Endothelial cell (in vitro differentiated cells): ENCODE measurements at regions not wholly inside any gene's neighbourhood (a gene's known extent, or its start where the extent isn't known, plus 50 kb on each side); places are given as distances from the start of the nearest gene placed in this dataset.

Source experiments
- DNase-seq: peaks from one replicate; pipeline ENCODE4 v3.0.0; 2021; ENCODE audit warnings: low spot score
- H3K27ac Mint-ChIP-seq: one replicate; pipeline ENCODE4 v1.8.0; 2021; ENCODE audit warnings: mixed read lengths, inconsistent platforms; ENCODE audit not compliant: unreplicated experiment
- H3K27me3 Mint-ChIP-seq: one replicate; pipeline ENCODE4 v1.8.0; 2021; ENCODE audit warnings: mild to moderate bottlenecking, moderate library complexity, mixed read lengths, inconsistent platforms; ENCODE audit not compliant: unreplicated experiment
- H3K36me3 Mint-ChIP-seq: one replicate; pipeline ENCODE4 v1.8.0; 2021; ENCODE audit warnings: mild to moderate bottlenecking, low read depth, mixed read lengths, inconsistent platforms; ENCODE audit not compliant: unreplicated experiment
- H3K4me1 Mint-ChIP-seq: one replicate; pipeline ENCODE4 v1.8.0; 2021; ENCODE audit warnings: mild to moderate bottlenecking, mixed read lengths, inconsistent platforms; ENCODE audit not compliant: unreplicated experiment
- H3K4me3 Mint-ChIP-seq: one replicate; pipeline ENCODE4 v1.8.0; 2021; ENCODE audit warnings: mild to moderate bottlenecking, mixed read lengths, inconsistent platforms; ENCODE audit not compliant: unreplicated experiment
- H3K9me3 Mint-ChIP-seq: one replicate; pipeline ENCODE4 v1.8.0; 2021; ENCODE audit warnings: mixed read lengths, inconsistent platforms; ENCODE audit not compliant: unreplicated experiment
- CTCF ChIP-seq: fragments of 200-600 bp; sonication (generic); IDR thresholded peaks from one replicate; pipeline ENCODE4 v1.5.0; 2021; ENCODE audit warnings: antibody characterized with exemption; ENCODE audit not compliant: unreplicated experiment

GRCh38 chr6:68468244-68468884, 166.7 kb upstream of the ADGRB3 start:
- no peak overlapping the region for H3K4me3 Mint-ChIP-seq
- H3K4me1 Mint-ChIP-seq: no peaks in the 10 kb centered on the region
- peak; percentile 45 for TF ChIP-seq CTCF
- DNase-seq: peak; percentile 32
- no peaks in the 10 kb centered on the region for H3K9me3 Mint-ChIP-seq
- H3K36me3 Mint-ChIP-seq: no peaks in the 10 kb centered on the region
- H3K27ac Mint-ChIP-seq: no peak overlapping the region
- peaks cover 1% of the 10 kb centered on the region for H3K27me3 Mint-ChIP-seq

- Mint-ChIP-seq H3K27ac (no peak overlapping the region), H3K36me3 (no peaks in the 10 kb centered on the region), H3K9me3 (no peaks in the 10 kb centered on the region), H3K4me1 (no peaks in the 10 kb centered on the region), H3K4me3 (no peak overlapping the region), H3K27me3 (no peaks in the 10 kb centered on the region)
- TF ChIP-seq CTCF: no peak
- DNase-seq: no peak
Observed at GRCh38 chr6:68458447-68458846, 176.6 kb upstream of the ADGRB3 start.

- TF ChIP-seq CTCF: no peak
- DNase-seq: no peak
- Mint-ChIP-seq H3K9me3 (no peaks in the 10 kb centered on the region), H3K4me1 (no peaks in the 10 kb centered on the region), H3K4me3 (no peak overlapping the region), H3K27ac (no peak overlapping the region), H3K36me3 (no peaks in the 10 kb centered on the region), H3K27me3 (no peaks in the 10 kb centered on the region)
Observed at GRCh38 chr6:68447112-68447511, 188.0 kb upstream of the ADGRB3 start.

GRCh38 chr6:68445926-68446325, 189.2 kb upstream of the ADGRB3 start:
- H3K4me3 Mint-ChIP-seq: no peak overlapping the region
- no peak overlapping the region for H3K27ac Mint-ChIP-seq
- peaks cover 4% of the 10 kb centered on the region for H3K4me1 Mint-ChIP-seq
- TF ChIP-seq CTCF: no peak
- DNase-seq: no peak
- no peaks in the 10 kb centered on the region for H3K36me3 Mint-ChIP-seq
- no peaks in the 10 kb centered on the region for H3K9me3 Mint-ChIP-seq
- peaks cover 2% of the 10 kb centered on the region for H3K27me3 Mint-ChIP-seq

GRCh38 chr6:68443704-68444103, 191.4 kb upstream of the ADGRB3 start:
- no peak overlapping the region for H3K4me3 Mint-ChIP-seq
- peaks cover 7% of the 10 kb centered on the region for H3K4me1 Mint-ChIP-seq

More at GRCh38 chr6:68443704-68444103, 191.4 kb upstream of the ADGRB3 start:
- no peak for DNase-seq
- Mint-ChIP-seq H3K27ac (no peak overlapping the region), H3K36me3 (no peaks in the 10 kb centered on the region), H3K27me3 (peaks cover 2% of the 10 kb centered on the region), H3K9me3 (no peaks in the 10 kb centered on the region)
- peak; percentile 68 for TF ChIP-seq CTCF
